Ascending aorta (tissue), 2 donors: ENCODE measurements at regions not wholly inside any gene's neighbourhood (a gene's known extent, or its start where the extent isn't known, plus 50 kb on each side); places are given as distances from the start of the nearest gene placed in this dataset.

Experiments
- DNase-seq, 2 donors: peaks; one replicate each; pipeline ENCODE4 v3.0.0-alpha.2; 2019; ENCODE audit warnings: low spot score in 2 of 2
- H3K27ac ChIP-seq, 2 donors: fragments of 200-600 bp; sonication (generic); one replicate each; pipeline ENCODE4 v1.5.1; 2016 to 2017; ENCODE audit warnings: mild to moderate bottlenecking in 1 of 2
- H3K27me3 ChIP-seq: fragments of 200-600 bp; sonication (generic); one replicate; pipeline ENCODE4 v1.5.1; 2017
- H3K36me3 ChIP-seq, 2 donors: fragments of 200-600 bp; sonication (generic); one replicate each; pipeline ENCODE4 v1.5.1; 2016
- H3K4me1 ChIP-seq, 2 donors: fragments of 200-600 bp; sonication (generic); one replicate each; pipeline ENCODE4 v1.5.1; 2016 to 2017; ENCODE audit warnings: mild to moderate bottlenecking in 1 of 2
- H3K4me3 ChIP-seq, 2 donors: fragments of 200-600 bp; sonication (generic); one replicate each; pipeline ENCODE4 v1.5.1; 2016 to 2017; ENCODE audit warnings: mild to moderate bottlenecking in 1 of 2
- H3K9me3 ChIP-seq, 2 donors: fragments of 200-600 bp; sonication (generic); one replicate each; pipeline ENCODE4 v1.5.1; 2016
- intact Hi-C: fragments of 100-400 bp; cut with DNase I; formaldehyde crosslinking; loops from one replicate; pipeline ENCODE4 v1.15.1; 2023
- TF ChIP-seq, protein P1 (sequence below), 3 experiments: fragments of 200-600 bp in 2 of 3; fragments of 450-650 bp in 1 of 3; sonication (generic) in 2 of 3; IDR thresholded peaks; one replicate each; pipeline ENCODE4 v1.5.1; 2016 to 2019; ENCODE audit warnings: antibody characterized with exemption in 3 of 3, mild to moderate bottlenecking in 1 of 3, moderate library complexity in 1 of 3

DNA sequence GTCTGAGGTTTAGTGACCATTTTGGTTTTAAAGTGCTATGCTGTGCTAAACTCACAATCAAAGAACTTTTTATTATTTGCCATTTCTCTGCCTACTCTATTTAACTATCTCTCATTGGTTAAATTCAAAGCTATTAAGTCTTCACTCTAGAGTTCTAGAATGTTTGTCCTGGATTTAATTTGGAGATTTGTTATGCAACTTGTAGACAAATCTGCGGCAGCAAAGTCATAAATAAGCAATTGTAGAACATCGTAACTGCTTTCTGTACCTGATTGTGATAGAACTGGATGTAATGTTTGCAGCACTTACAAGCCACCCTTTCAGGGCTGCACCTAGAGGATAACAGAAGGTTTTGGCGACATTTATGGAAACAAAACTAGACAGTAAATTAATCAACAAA lies 566.5 kb upstream of the ADGRL2 start:
- no peaks in the 10 kb centered on the region for H3K4me1 ChIP-seq
- H3K27ac ChIP-seq, result no peak overlapping the region
- no peak overlapping the region for H3K4me3 ChIP-seq
- no peaks in the 10 kb centered on the region for H3K27me3 ChIP-seq
- TF ChIP-seq, protein P1, sequence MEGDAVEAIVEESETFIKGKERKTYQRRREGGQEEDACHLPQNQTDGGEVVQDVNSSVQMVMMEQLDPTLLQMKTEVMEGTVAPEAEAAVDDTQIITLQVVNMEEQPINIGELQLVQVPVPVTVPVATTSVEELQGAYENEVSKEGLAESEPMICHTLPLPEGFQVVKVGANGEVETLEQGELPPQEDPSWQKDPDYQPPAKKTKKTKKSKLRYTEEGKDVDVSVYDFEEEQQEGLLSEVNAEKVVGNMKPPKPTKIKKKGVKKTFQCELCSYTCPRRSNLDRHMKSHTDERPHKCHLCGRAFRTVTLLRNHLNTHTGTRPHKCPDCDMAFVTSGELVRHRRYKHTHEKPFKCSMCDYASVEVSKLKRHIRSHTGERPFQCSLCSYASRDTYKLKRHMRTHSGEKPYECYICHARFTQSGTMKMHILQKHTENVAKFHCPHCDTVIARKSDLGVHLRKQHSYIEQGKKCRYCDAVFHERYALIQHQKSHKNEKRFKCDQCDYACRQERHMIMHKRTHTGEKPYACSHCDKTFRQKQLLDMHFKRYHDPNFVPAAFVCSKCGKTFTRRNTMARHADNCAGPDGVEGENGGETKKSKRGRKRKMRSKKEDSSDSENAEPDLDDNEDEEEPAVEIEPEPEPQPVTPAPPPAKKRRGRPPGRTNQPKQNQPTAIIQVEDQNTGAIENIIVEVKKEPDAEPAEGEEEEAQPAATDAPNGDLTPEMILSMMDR (IDR thresholded peaks at IDR 0.05), result no peak
- intact Hi-C loops, result no loop called here
- H3K36me3 ChIP-seq, result no peaks in the 10 kb centered on the region
- no peak for DNase-seq
- H3K9me3 ChIP-seq, result no peaks in the 10 kb centered on the region

DNA sequence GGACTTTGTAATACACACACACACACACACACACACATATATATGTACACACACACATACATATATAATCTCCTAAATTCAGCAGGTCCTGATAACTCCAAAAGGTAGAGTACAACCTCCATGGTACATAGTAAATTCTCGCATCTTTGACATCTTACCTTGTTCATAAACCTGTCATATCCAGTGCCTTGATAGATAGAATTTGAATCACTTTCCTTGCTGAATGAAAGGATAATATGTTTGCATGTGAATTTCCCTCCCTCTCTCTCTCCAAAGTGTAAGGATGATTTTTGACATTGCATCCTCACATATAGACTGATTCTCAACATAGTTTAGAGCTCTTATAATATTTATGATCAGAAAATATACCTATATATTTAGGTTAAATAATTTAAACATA lies 567.1 kb upstream of the ADGRL2 start:
- intact Hi-C loops, result no loop called here
- no peaks in the 10 kb centered on the region for H3K4me1 ChIP-seq
- H3K36me3 ChIP-seq, result no peaks in the 10 kb centered on the region
- no peaks in the 10 kb centered on the region for H3K9me3 ChIP-seq
- TF ChIP-seq, protein P1 (IDR thresholded peaks at IDR 0.05), result no peak
- no peaks in the 10 kb centered on the region for H3K27me3 ChIP-seq
- DNase-seq, result no peak
- no peak overlapping the region for H3K27ac ChIP-seq
- H3K4me3 ChIP-seq, result no peak overlapping the region

DNA sequence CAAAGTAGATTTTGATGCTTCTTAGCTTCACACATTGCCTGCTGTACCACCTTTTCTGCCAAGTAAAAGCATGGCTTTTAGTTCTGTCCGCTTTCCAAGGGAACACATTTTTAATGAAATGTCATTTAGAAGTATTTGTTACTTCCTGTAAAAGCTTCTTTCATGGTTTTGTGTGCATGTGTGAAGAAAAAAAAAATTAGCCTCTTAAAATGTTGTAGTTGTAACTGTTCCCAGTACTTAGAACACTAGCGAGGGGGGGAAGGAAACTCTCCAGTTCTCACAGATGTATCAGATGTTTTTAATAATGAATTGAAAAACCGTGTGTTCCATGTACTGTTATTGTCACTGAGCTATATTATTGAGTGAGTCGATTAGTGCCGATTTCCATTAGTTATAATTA lies 568.3 kb upstream of the ADGRL2 start:
- H3K4me1 ChIP-seq, result no peaks in the 10 kb centered on the region
- H3K27ac ChIP-seq, result no peak overlapping the region
- no peak for DNase-seq
- H3K9me3 ChIP-seq, result no peaks in the 10 kb centered on the region
- intact Hi-C loops, result no loop called here
- H3K36me3 ChIP-seq, result no peaks in the 10 kb centered on the region
- TF ChIP-seq, protein P1 (IDR thresholded peaks at IDR 0.05), result no peak
- H3K27me3 ChIP-seq, result no peaks in the 10 kb centered on the region
- H3K4me3 ChIP-seq, result no peak overlapping the region

DNA sequence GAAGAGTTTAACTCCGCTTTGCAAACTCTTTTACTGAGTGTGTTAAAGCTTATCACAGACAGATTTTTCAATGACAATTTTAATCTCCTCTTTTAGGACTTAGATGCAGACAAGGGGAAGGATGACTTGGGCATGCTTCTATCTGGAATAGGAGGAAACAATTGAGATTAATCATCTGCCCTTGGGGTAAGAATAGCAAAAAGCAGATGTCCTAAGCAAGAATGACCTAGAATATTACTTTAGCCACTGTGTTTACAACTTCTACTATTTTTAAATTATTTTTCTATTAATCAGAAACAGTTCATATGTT lies 569.0 kb upstream of the ADGRL2 start:
- intact Hi-C loops, result no loop called here
- Histone ChIP-seq H3K9me3 (no peaks in the 10 kb centered on the region), H3K27me3 (no peaks in the 10 kb centered on the region), H3K27ac (no peak overlapping the region), H3K4me3 (no peak overlapping the region), H3K4me1 (no peaks in the 10 kb centered on the region), H3K36me3 (no peaks in the 10 kb centered on the region)
- DNase-seq, result no peak
- TF ChIP-seq, protein P1 (IDR thresholded peaks at IDR 0.05), result no peak

DNA sequence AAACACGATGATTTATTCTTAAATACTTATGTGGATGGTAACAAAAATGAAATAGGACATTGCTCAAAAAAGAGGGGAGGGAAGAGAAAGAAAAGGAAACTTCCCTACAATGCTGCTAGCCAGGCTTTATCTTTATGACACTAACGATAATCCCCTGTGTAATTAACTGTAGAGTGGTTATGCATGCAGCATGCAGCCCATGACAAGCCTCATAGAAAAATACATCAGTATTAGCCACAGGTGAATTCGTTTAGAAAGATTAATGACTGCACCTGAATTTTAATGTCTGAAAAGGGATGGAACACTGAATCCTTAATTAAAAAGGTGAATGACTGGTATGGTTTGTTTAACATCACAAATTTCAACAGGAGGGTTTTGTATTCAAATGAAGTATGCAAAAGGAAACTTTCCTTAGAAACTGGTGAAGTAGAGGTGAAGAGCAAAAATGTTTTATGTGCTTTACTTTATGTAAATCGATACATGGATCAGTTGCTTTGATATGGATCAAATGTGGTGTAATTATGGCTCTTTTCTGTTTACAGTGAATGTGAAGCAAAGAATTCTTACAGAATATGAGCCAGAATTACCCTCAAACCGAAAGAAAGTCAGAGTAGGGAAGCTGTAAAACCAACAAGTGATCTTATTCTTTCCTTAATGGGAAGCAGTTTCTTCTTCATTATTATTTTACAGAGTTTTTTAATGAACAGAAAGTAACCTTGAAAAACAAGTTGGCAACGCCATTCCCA lies 569.6 kb upstream of the ADGRL2 start:
- intact Hi-C loops, result no loop called here
- H3K27me3 ChIP-seq, result no peaks in the 10 kb centered on the region
- H3K27ac ChIP-seq, result no peak overlapping the region
- no peak overlapping the region for H3K4me3 ChIP-seq
- TF ChIP-seq, protein P1 (IDR thresholded peaks at IDR 0.05), result no peak
- H3K4me1 ChIP-seq, result no peaks in the 10 kb centered on the region
- H3K36me3 ChIP-seq, result no peaks in the 10 kb centered on the region
- no peak for DNase-seq
- no peaks in the 10 kb centered on the region for H3K9me3 ChIP-seq

DNA sequence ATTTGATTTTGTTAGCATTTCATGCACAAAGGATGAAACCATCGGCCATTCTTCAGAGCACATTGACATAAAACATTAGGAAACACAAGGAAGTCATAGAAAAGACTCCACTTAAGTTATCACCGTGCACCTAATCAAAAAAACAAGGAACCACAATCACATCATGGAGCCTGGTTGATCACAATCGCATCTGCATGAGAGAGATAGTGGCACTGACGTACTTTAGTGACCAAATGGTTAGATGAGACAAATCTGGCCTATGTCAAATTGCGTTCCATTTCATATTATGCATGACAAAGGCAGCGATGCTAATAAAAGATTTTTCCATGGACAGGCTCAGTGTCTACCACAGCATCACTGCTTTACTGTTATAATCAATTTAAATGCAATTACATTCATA lies 571.8 kb upstream of the ADGRL2 start:
- Histone ChIP-seq H3K4me1 (no peaks in the 10 kb centered on the region), H3K4me3 (no peak overlapping the region), H3K27ac (no peak overlapping the region), H3K9me3 (no peaks in the 10 kb centered on the region), H3K36me3 (no peaks in the 10 kb centered on the region), H3K27me3 (no peaks in the 10 kb centered on the region)
- intact Hi-C loops, result no loop called here
- TF ChIP-seq, protein P1 (IDR thresholded peaks at IDR 0.05), result no peak
- no peak for DNase-seq
